VCaP (cell line): ENCODE measurements at regions not wholly inside any gene's neighbourhood (a gene's known extent, or its start where the extent isn't known, plus 50 kb on each side); places are given as distances from the start of the nearest gene placed in this dataset.

Experiments used
- H3K27ac ChIP-seq: fragments of 450-650 bp; 2 replicates; pipeline ENCODE4 v1.5.1; 2017
- TF ChIP-seq, protein P1 (sequence below): fragments of 450-650 bp; conservative IDR thresholded peaks from 2 replicates; pipeline ENCODE4 v1.5.1; 2017; ENCODE audit warnings: mild to moderate bottlenecking, moderate library complexity

DNA sequence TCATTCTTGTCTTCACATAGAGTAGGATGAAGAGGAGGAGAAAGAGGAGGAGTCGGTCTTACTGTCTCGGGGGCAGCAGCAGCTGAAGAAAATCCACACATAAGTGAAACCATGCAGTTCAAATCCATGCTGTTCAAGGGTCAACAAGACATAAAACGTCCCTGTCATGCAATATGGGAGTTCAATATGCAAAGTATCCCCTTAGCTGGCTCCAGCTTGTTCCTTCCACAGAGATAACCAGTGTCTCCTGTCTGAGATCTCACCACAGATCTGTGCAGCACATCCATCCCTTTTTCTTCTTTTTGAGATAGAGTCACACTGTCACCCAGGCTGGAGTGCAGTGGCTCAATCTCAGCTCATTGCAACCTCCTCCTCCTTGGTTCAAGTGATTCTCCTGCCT is 357.5 kb downstream of the GALC start:
- H3K27ac ChIP-seq: no peak overlapping the region
- TF ChIP-seq, protein P1, sequence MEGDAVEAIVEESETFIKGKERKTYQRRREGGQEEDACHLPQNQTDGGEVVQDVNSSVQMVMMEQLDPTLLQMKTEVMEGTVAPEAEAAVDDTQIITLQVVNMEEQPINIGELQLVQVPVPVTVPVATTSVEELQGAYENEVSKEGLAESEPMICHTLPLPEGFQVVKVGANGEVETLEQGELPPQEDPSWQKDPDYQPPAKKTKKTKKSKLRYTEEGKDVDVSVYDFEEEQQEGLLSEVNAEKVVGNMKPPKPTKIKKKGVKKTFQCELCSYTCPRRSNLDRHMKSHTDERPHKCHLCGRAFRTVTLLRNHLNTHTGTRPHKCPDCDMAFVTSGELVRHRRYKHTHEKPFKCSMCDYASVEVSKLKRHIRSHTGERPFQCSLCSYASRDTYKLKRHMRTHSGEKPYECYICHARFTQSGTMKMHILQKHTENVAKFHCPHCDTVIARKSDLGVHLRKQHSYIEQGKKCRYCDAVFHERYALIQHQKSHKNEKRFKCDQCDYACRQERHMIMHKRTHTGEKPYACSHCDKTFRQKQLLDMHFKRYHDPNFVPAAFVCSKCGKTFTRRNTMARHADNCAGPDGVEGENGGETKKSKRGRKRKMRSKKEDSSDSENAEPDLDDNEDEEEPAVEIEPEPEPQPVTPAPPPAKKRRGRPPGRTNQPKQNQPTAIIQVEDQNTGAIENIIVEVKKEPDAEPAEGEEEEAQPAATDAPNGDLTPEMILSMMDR: no peak

DNA sequence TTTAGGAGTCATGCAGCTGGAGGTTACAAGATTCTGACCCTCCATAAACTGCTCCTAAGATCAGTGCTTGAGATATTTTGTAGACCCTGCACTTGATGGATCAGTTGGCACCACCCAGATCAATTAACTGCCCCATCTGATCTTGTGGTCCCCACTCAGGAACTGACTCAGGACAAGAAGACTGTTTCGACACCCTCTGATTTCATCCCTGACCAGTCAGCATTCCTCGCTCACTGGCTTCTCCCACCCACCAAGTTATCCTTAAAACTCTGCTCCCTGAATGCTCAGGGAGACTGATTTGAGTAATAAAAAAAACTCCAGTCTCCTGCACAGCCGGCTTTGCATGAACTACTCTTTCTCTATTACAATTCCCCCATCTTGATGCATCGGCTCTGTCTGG is 360.2 kb downstream of the GALC start:
- TF ChIP-seq, protein P1: no peak
- H3K27ac ChIP-seq: no peak overlapping the region

DNA sequence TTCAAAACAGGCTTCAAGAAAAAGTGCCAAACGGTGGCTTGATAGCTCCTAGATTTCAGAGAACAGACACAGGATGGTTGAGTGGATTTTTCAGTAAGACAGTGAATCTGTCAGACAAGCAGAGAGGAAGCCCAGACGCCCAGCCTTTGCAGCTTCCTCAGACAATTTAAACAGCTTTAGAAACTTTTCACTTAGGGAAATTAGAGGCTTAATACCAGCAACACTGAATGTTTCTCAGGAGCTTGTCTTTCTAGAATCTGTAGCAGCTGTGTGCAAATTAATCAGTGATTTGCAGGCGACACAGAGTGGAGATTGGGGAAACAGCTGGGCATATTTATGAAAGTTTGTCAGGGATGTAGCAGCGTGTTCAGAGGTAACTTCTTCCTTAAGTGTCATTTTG is 362.1 kb downstream of the GALC start:
- TF ChIP-seq, protein P1: no peak
- H3K27ac ChIP-seq: no peak overlapping the region

DNA sequence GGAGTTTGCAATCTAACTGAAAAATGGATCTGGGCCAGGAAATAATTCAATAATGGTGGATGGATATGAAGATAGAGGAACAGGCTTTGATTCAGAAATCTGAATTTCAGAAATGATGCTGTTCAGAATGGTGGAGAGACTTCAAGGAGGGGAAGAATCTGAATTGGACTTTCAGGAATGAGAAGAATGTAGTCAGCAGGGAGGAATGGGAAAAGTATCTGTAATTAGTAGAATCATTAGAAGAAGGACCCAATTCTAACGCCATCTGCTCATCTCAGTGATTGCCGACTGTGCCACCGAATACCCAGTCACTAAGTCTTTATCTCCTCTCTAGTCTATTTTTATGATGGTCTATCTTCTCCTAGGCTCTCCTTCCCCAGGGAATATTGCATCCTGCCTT is 363.2 kb downstream of the GALC start:
- no peak overlapping the region for H3K27ac ChIP-seq
- TF ChIP-seq, protein P1: no peak

DNA sequence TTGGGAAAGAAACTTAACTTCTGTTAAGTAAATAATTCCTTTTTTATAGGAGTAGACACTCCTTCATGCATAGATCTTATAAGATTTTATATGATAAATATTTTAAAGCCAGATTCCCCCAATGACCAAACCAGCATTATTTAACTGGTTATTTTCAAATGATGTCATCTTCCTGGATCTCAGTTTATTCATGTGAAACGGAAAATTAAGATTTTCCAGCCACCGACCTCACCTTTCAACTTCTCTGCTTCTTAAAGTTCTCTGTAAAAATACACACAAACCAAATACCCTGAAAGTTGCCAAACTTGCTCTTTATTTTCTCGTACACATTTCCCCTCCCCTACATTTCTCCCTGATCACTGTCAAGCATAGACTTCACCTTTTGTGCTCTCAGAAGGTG is 364.2 kb downstream of the GALC start:
- TF ChIP-seq, protein P1: no peak
- no peak overlapping the region for H3K27ac ChIP-seq

DNA sequence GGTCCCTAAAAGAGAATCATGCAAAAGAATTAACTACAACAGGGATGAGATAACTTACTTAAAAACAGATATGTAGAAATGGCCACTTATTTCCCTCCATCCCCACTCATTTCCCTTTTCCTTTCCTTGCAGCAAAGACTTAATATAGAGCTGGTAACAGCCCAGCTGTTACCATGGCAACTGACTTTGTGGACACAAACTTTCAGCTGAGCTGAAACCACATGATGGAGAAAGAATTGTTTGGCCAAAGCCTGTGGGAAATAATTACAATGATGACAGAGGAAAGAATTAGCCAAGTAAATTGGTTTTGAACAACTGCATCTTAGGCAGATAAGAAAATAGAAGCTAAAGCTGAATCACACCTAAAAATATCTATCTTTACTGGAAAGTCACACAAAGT is 364.9 kb downstream of the GALC start:
- TF ChIP-seq, protein P1: no peak
- no peak overlapping the region for H3K27ac ChIP-seq

DNA sequence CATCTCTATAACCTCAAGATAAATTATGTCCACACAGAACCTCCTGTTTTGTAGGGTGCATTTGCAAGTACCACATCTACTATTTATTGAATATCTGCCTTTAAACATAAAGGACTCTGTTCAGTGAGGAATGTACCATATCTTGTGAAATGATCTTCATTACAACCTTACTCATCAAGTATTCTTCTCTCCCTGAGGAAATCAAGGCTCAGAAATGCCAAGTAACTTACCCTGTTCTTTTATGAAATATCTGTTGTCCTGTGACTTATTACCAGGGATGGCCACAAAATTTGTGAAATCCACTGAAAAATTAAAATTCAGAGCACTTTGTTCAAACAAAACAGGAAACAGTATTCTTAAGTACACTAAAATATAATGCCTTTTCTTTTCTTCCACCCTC is 366.7 kb downstream of the GALC start:
- TF ChIP-seq, protein P1: no peak
- H3K27ac ChIP-seq: no peak overlapping the region

DNA sequence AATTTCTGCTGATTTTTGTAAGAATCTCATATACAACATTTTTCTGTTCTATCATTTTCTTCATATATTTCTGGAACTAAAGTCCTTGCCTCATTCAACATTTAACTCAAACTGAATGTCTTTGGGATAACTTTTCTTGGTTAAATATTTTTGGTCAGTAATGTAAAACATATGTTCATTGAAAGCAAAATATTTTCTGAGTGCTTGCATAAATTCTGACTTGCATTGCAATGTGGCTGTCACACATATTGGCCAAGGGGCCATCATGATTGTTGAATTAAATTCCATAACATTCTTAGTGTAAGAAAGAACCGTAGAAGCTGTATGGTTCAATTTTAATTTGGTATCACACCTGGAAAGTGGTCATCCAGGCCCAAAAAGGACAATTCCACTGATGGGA is 369.4 kb downstream of the GALC start:
- TF ChIP-seq, protein P1: no peak
- H3K27ac ChIP-seq: no peak overlapping the region
